Femur (tissue), 1 donor: ENCODE measurements at regions not wholly inside any gene's neighbourhood (a gene's known extent, or its start where the extent isn't known, plus 50 kb on each side); places are given as distances from the start of the nearest gene placed in this dataset.

ENCODE experiments used
- DNase-seq: peaks from one replicate; pipeline ENCODE4 v3.0.0-alpha.2; 2017

DNA sequence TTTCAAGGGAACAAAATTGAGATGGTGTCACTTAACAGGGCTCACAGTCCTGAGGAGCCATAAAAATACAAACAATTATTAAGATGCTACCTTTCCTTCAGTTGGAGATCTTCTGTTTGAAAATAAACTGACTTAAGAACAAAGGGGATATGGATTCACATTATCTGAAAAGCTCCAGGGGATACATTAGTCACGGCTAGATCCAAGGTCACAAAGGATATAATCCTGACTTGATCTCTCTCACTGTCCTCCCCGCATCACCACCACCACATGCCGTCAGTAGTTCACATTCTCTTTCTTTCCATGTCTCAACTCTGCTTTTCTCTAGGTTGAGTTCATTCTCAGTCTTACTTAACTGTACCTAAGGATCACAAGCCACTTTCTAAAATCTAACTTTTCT is 530.4 kb upstream of the MARCKS start:
- DNase-seq, result no peak

DNA sequence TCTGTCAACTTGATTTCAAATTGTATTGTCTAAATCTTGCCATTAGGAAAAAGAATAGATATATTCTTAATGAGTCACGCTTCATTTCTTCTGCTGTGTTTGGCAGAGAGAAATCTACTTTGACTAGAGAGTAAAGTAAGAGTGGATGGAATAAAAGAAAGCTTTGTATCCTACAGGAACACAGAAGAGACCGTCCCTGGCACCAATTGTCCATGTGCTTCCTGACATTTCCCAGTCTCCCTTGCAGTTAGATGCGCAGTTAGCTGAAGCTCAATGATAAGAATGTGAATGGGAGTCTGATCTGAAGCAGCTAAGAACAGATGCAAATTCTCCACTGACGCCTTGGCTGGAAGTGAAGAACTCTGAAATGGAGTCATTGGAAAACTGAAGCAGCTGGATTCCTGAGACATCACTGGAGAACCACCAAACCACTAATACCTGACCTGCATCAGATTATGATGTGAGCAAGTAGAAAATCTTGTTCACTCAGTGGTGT is 528.2 kb upstream of the MARCKS start:
- no peak for DNase-seq

DNA sequence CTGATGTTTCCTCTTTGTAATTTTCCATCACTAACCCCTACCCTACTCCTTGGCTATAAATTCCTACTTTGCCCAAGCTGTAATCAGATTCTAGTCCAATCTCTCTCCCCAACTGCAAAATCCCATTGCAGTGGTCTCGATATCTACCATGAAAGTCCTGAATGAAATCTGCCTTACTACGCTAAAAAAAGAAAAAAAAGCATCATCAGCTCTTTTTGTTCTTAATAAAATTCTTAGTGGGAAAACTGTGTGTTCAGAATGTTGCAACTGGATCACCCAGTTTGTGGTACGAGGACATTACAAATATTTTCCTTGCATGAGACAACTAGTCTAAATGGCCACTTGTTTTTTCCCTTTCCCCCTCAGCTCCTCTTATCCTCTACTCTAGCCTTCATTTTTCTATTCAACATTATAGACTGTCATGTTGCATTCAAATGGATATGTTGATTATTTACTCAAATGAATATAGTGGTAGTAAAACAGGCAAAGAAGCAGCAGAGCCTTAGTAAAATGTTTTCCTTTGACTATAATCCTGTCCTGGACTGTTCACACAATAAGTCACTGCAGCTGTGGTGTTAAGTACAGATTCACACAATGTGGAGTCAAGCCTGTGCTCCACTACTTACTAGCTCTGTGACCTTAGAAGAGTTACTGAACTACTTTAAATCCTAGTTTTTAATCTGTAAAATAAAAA is 527.1 kb upstream of the MARCKS start:
- no peak for DNase-seq

DNA sequence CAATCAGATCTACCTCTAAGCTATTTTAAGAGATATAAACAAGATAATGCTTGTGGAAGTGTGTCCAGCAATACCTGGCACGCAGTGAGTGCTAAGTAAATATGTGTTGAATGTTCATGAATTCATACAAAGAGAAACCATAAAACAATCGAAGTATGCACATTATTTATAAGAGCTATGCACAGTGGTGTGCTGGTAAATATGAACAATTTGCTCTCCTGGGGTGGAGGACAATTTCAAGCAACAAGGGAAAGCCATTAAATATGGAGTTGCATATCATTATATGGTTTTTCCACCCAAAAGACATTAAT is 526.6 kb upstream of the MARCKS start:
- DNase-seq, result no peak

DNA sequence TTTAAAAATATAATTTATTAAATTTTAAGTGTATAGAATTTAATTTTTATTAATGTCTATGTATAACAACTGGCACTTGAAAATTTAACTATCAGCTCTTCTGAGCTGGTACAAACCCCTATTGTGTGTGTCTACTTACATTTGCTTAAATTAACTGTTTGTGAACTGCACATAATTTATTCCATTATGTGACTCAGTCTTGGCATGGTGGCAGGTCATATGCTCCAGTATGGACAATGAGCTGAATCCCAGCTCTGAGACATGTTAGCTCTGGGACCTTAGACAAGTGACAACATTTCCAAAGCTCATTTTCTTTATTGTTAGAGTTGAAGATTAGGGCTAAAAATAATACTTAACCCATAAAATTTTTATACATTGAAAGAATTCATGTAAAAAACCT is 526.1 kb upstream of the MARCKS start:
- no peak for DNase-seq

DNA sequence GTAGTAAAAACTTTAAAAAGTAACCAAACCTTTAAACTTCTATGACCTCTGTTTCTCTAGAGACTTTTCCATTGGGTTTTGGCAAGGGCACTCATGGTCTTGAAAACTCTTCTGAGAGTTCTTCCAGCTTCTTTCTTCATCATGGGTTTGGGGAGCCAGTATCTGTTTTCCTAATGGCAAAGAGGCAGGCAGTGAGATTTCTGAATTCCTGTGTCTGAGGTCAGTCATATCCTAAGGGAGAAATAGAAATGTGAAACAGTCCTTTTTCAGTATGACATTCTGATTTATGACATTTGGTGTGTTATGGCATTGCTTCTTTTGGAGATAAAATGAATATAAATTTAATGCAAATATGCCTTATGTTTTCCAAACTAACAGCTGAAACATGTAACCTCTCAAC is 518.5 kb upstream of the MARCKS start:
- no peak for DNase-seq

DNA sequence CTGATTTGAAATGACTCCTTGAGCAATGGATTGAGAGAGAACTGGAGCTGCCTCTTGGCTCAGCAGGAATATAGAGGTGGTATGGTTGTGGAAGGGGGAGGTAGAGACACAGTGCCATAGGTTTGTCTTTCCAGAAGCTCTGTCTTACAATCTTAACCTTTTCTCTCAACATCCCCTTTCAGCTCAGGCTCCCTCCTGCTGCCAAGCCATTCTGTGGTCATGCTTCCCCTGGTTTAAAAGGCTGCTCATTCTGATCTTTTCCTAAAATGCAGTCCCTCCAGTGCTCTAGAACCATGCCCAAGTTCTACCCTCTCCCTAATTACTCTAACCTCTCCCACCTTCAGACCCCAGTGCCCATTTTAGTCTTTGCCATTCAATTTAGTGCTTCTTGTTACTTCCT is 517.9 kb upstream of the MARCKS start:
- no peak for DNase-seq

DNA sequence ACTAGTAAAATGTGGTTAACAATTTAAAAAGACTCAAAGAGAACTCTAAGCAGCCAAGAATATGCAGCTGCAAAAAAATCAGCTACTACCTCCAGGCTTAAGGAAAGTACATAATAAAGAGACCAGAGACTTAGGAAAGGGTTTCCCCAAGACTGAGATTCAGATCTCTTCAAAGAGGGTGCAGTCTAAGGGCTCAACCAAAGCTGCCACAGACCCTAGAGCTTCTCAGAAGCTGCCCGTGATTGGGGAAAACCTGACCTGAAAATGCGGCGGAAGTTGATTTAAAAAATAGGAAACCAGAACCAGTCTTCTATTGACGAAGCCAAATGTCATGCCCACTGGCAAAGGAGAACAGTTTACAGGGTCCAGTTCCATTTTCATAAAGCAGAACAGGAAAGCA is 516.8 kb upstream of the MARCKS start:
- no peak for DNase-seq

DNA sequence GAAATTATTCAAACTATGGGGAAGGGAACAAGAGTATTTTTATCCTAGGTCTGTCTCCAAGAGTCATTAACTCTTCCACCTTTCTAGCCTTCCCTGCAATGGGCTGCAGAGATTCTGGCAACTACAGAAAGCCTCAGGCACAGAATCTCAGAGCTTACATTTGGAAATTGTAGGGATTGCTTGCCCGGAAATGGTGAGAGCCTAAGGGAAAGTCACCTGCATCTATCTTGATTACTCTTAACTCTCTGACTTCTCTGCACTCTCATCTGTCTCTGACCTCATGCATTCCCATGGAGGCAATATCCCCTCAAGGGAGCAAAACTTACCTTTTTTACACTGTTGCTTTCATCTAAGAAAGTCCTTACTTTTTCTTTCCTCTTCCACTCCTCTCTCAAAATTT is 513.2 kb upstream of the MARCKS start:
- DNase-seq, result no peak

DNA sequence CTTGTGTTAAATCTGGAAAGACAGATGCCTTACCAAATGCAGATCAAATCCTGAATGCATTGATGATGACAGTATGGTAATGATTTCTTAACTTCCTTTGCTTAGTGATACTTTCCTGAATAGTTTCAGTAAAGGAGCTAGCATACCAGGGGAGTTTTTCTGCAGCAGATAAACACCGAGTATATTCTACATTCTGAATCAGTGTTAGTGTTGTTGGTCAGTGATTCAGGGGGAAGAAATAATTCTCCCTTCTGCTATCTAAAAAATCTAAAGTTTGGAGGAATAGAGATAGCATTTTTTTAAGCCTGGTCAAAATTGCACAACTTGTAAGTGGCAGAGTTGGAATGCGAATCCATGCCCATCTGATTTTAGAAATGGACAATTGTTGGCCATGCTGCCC is 512.2 kb upstream of the MARCKS start:
- DNase-seq, result no peak

DNA sequence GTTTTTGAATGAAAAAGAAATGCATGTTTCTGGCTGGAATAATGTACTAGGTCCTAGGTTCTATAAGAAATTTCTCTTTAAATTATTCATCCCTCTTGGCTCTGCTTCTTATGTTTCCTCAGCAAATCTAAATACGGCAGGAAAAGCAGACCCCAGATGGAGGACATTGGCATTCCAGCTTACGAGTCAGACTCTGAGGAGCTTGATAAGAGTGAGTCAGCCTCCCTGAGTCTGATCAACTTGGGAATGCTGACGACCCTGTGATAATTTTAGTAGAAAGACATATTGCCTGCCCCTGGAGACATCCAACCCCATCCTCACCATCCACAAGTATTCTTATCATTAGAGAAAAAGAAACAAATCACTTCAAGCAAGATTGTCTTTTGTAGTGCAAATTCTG is 509.7 kb upstream of the MARCKS start:
- DNase-seq, result no peak

DNA sequence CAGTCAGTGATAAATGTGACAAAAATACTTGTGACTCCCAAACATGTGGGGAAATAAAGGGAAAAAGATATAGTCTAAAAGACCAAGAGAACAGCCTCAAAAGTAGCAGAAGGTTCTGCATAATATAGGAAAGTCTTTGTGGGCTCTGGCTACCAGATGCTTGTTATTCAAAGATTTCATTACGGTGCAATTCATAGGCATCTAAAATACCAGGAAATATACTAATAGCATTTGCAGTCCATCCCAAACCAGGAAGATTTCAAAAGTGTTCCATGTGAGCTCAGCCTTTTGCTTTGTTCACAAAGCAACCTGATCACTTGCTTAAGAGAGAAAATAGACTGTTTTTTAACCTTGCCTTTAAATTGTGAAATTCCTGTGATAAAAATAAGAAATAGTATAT is 506.7 kb upstream of the MARCKS start:
- no peak for DNase-seq

DNA sequence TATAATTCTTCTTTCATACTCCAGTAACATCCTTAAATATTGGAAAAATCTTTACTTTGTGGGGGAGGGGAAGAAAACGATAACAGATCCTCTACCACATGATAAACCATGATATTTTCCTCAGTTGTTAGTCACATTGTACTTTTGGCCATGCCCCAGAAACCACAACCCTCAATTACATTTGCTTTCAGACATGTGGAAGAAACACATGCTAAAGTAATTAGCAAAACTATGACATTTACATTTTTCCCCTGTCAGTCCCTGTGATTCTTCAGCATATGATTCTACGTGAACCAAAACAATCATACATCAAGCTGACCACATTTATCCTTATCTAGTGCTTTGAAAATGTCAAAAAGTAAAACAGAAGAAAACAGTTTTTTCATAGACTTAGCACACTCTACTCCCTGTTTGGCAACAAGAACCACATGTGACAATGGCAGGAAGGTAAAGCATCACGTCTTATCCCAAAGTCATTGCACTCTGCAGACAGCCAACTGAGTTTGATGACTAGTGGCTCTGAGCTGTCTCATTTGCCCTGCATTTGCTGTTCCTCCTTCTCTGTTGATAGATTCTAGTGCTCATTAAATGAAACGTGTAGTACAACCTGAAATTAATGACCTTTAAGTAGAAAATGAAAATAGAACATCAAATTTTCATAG is 505.8 kb upstream of the MARCKS start:
- peak; percentile 40 for DNase-seq

DNA sequence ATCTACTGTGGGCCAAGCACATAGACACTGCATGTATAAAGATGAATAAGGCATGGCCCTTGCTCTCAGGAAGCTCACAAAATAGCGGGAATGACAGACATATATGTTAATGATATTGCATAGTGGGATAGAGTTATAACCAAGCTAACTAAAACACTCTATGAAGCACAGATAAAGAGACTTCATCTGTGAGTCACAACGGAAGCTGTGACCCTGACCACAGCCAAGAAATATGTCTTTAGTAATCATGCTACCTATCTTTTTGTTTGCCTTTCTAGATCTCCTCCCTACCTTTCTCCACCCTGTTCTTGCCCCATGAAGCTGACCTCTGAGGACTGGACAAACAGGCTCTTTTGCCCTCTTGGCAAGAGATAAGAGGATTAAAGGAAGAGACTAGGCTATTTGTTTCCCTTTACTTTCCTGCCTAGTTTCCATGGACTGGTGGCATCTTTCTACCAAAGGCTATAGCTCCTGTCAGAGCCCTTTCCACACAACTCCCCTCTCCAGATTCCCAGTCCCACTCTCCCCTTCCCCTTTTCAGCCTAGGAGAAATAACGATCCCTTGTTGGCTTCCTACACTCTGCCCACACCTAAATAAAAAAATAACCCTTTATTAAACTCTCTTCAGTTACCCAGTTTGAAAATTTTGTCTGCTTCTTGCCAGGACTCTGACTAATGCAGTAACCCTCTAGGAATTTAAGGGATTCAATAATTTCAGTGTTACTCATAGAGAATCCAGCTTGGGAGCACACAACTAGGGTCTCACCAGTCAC is 504.9 kb upstream of the MARCKS start:
- DNase-seq, result no peak

DNA sequence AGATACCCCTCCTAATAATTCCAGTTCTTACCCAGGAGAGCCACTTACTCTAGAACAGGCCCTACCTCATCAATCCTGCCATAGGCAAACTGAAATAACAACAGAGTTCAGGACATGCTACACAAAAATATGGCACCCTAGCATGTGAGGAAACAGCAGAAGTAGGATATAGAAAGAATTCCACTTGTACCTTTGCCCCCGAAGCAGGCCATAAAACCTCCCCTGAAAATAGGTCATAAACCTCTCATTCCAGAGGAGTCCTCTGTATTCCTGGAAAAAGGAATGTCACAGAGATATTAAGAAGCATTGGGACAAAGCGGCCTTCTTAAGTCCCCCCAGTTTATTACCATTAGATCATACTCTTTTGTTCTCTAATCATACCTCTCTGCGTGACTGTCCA is 504.3 kb upstream of the MARCKS start:
- DNase-seq, result no peak

DNA sequence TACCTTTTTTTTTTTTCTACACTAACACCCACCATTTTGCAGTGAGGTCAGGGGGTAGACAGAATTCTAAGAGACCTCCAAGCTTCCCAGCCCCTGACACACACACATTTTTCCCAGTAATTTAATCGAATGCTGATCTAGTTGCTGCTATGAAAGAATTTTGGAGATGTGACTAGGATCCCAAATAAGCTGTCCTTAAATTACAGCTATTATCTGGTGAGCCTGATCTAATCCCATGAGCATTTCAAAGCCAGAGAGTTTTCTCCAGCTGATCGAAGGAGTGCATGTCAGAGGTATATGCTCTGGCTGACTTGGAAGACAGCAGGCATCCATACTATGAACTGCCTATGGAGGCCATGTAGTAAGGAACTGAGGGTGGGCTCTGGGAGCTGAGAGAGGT is 503.8 kb upstream of the MARCKS start:
- no peak for DNase-seq

DNA sequence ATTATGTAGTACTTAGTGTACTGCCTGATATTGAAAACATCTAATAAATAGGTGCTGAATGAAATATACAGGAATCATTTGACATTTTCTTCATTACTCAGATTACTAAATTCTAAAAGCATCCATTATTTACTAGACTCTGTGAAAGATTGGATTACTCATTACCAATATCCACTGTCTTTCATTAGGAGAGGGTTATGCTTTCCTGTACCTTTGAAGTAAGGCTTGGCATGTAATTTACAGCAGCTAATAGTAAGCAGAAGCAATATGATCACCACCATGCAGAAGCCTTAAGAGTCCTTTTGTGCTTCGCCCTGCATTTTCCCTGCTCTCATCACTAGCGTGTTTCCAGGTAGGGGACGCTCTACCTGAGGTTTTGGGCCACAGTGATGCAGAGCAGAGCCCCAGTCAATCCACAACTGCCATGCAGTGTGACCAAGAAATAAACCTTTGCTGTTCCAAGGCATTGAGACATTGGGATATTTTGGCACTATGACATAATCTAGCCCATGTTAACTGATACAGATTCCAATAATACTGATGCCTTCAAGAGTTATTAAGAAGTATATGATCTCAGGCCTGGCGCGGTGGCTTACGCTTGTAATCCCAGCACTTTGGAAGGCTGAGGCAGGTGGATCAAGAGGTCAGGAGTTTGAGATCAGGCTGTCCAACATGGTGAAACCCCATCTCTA is 502.8 kb upstream of the MARCKS start:
- DNase-seq, result no peak

DNA sequence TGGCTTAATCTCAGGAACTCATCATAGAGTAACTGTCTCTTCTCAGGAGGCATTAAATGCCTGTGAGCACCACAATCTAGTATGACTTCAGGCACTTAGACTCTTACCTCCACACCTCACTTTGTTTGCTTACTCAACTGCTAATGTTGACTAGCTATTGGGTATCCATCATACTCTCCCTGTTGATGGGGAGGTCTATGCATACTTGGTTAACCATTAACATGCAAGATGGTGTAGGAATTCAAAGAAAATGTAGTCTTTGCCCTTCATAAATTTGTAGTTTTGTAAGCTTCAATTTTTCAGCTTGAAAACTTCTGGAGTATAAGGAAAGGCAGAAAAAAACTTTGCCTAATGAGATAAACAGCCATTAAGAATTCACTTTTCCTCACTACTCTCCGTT is 501.0 kb upstream of the MARCKS start:
- DNase-seq, result no peak

DNA sequence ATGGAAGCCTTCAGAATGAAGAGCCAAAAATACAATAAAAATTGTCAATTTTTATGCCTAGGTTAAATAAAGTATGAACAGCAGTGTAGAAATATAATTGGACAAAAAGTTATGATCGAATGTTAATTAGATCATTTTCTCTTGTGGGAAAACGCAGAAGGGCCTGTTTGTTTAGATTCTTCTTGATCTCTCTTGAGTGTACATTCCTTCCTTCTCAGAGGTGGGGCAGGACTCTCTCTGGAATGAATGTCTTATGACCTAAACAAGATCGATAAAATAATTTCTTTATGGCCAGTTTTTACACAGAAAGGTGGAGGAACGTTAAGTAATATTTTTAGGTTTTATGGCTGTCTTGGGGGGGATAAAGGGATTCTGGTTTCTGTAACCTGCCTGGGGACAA is 500.1 kb upstream of the MARCKS start:
- DNase-seq, result no peak

DNA sequence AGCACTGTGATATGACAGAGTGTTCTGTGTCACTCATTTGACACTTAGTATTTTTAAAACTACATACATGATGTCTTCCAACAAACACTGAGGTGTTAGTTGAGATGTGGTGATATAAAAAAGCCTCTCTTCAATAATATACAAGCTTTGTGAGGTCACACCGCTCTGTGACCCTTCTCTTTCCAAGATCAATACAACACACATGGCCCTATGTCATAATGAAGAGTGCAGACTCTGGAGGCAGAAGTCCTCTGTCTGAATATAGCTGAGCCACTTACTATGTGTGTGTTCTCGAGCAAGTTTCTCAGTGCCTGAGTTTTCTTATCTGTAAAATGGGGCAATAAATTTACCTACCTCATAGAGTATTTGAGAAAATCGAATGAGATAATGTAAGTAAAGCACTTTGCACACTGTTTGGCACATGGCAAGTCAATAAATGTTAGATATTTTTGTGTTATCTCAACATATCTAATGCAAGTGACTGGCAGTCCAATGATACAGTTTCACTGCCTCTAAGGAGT is 499.0 kb upstream of the MARCKS start:
- no peak for DNase-seq

DNA sequence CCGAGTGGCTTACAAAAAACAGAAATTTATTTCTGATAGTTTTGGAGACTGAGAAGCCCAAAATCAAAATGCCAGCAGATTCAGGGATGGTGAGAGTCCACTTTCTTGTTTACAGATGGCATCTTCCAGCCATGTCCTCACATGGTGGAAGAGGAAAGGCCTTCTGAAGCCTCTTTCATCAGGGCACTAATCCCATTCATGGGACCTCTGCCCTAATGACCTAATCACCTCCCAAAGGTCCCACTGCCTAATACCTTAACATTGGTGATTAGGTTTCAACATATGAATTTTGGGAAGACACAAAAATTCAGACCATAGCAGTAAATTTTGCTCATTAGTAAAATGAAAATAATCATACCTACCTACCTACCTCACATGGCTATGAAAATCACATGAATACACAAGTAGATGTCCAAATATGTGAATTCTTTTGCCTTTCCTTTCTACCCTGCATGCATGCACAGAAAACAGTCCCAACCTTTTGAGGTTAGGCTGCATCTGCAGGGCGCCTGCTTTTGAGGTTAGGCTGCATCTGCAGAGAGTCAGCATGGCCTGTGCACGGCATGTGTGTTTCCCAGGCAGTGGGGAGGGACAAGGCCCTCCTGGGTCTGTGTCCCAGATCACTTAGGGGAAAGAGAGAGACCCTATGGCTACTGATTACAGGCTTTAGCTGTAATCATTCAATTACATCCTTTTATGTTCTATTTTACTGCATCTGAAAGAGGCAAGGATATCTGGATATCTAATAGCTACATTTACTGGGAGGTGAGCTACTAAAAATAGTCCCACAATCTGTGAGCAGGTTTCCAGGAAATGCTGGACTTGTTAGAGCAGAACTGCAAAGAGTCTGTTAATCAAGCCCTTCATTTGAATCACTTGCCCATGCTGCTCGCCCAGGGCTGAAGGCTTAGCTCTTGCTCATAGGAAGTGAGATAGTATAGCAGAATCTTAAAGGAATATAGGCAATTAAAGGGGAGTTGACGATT is 497.7 kb upstream of the MARCKS start:
- no peak for DNase-seq

DNA sequence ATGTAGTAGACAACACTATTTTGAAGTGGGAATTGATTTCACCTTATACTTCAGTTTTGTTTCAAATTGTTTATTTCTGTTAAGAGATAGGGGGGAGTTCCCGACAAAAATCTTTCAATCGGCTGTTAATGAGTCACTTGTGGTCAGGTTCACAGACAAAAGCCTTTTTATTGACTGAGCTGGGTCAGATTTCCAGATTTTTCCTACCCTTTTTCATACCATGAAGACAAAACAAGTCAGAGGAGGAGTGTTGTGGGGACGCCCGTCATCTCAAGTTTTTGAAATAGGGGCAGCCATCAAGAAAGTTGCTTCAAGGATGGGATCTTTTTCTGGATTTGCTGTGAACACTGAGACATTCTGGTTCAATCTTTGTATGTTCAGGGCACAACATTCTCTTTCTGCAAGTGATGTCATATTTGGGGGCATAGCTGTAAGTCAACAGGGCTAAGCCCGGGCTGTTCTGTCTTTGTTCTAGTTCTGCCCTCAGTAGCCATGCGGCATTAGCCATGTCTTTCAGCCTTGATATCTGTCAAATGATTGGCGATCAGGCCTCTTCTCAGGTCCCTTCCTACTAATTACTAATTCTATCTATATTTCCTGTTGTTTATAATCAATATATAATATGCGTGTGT is 496.0 kb upstream of the MARCKS start:
- no peak for DNase-seq
